HG03060 (cell line): ENCODE measurements at regions not wholly inside any gene's neighbourhood (a gene's known extent, or its start where the extent isn't known, plus 50 kb on each side); places are given as distances from the start of the nearest gene placed in this dataset.
"Not testable (repeated sequence)": the region's sequence is repeated elsewhere in the genome, so short reads cannot be mapped to it uniquely, and the experiment has no call there.

ENCODE experiments used
- ATAC-seq: cut with Tn5 transposase; IDR thresholded peaks from one replicate; pipeline ENCODE4 v1.9.1; 2021; ENCODE audit warnings: low read depth, moderate number of reproducible peaks; ENCODE audit not compliant: unreplicated experiment

- ATAC-seq: no peak
Measured at GRCh38 chr6:27599859-27600532, 127.1 kb upstream of the ZNF184 start.

GRCh38 chr6:27597031-27597567 is 124.2 kb upstream of the ZNF184 start:
- ATAC-seq: not testable (repeated sequence)

GRCh38 chr6:27593861-27594260 is 121.0 kb upstream of the ZNF184 start:
- ATAC-seq: no peak

GRCh38 chr6:27593200-27593818 is 120.4 kb upstream of the ZNF184 start:
- no peak for ATAC-seq

- ATAC-seq: peak; percentile 83
Measured at GRCh38 chr6:27592481-27593199, 119.7 kb upstream of the ZNF184 start.

GRCh38 chr6:27591699-27592480 is 119.0 kb upstream of the ZNF184 start:
- no peak for ATAC-seq

GRCh38 chr6:27585316-27585715 is 112.4 kb upstream of the ZNF184 start:
- ATAC-seq: not testable (repeated sequence)

- no peak for ATAC-seq
Measured at GRCh38 chr6:27584326-27584725, 111.4 kb upstream of the ZNF184 start.

- ATAC-seq: no peak
Measured at GRCh38 chr6:27582928-27583725, 110.2 kb upstream of the ZNF184 start.

- ATAC-seq: no peak
Measured at GRCh38 chr6:27579973-27580372, 107.1 kb upstream of the ZNF184 start.

GRCh38 chr6:27577922-27578321 is 105.0 kb upstream of the ZNF184 start:
- no peak for ATAC-seq

GRCh38 chr6:27575594-27576361 is 102.9 kb upstream of the ZNF184 start:
- ATAC-seq: no peak

- no peak for ATAC-seq
Measured at GRCh38 chr6:27568226-27568897, 95.5 kb upstream of the ZNF184 start.

GRCh38 chr6:27565839-27566779 is 93.2 kb upstream of the ZNF184 start:
- no peak for ATAC-seq

- ATAC-seq: no peak
Measured at GRCh38 chr6:27562027-27562410, 89.1 kb upstream of the ZNF184 start.

- no peak for ATAC-seq
Measured at GRCh38 chr6:27558028-27558724, 85.3 kb upstream of the ZNF184 start.

- no peak for ATAC-seq
Measured at GRCh38 chr6:27556406-27556805, 83.5 kb upstream of the ZNF184 start.
